Esophagus muscularis mucosa (tissue), 4 donors: ENCODE measurements at regions not wholly inside any gene's neighbourhood (a gene's known extent, or its start where the extent isn't known, plus 50 kb on each side); places are given as distances from the start of the nearest gene placed in this dataset.

ENCODE experiments used
- DNase-seq: peaks from one replicate; pipeline ENCODE4 v3.0.0-alpha.2; 2017; ENCODE audit errors: extremely low spot score
- H3K27ac ChIP-seq, 4 donors: fragments of 200-600 bp; sonication (generic); replicated peaks in 1 of 4; 1 replicate in 3 of 4; 2 replicates in 1 of 4; pipeline ENCODE4 v1.5.1; 2016 to 2019; ENCODE audit warnings: mild to moderate bottlenecking in 1 of 4
- H3K27me3 ChIP-seq, 4 donors: fragments of 200-600 bp; sonication (generic); one replicate each; pipeline versions ENCODE4 v1.5.1 to v1.6.0; 2016 to 2019
- H3K36me3 ChIP-seq, 4 donors: fragments of 200-600 bp; sonication (generic); one replicate each; pipeline ENCODE4 v1.5.1; 2016 to 2019
- H3K4me1 ChIP-seq, 4 donors: fragments of 200-600 bp; sonication (generic); one replicate each; pipeline ENCODE4 v1.5.1; 2016 to 2019
- H3K4me3 ChIP-seq, 4 donors: fragments of 200-600 bp; sonication (generic); 1 replicate in 2 of 4; 2 replicates in 2 of 4; pipeline ENCODE4 v1.5.1; 2016 to 2019; ENCODE audit warnings: mild to moderate bottlenecking in 4 of 4, moderate library complexity in 1 of 4
- H3K9me3 ChIP-seq, 4 donors: fragments of 200-600 bp; sonication (generic); 1 replicate in 3 of 4; 2 replicates in 1 of 4; pipeline ENCODE4 v1.5.1; 2016 to 2019
- EP300 ChIP-seq: sonication (generic); formaldehyde crosslinking; IDR thresholded peaks from one replicate; pipeline ENCODE4 v1.6.1; 2017; ENCODE audit warnings: antibody characterized with exemption
- POLR2A ChIP-seq: fragments of 450-650 bp; IDR thresholded peaks from one replicate; pipeline ENCODE4 v1.6.1; 2017; ENCODE audit warnings: antibody characterized with exemption, moderate library complexity, mild to moderate bottlenecking, low read depth
- POLR2AphosphoS5 ChIP-seq, 2 donors: sonication (generic); formaldehyde crosslinking; IDR thresholded peaks; one replicate each; pipeline ENCODE4 v1.6.1; 2017; ENCODE audit warnings: antibody characterized with exemption in 2 of 2
- WGBS: methylation state at CpG from one replicate; pipeline ENCODE4 v1.1.5; 2018; 5-methylcytosine and 5-hydroxymethylcytosine counted together
- intact Hi-C: fragments of 100-400 bp; cut with DNase I; formaldehyde crosslinking; loops from one replicate; pipeline ENCODE4 v1.15.1; 2023
- TF ChIP-seq, protein P1 (sequence below), 3 experiments: fragments of 200-600 bp in 2 of 3; fragments of 450-650 bp in 1 of 3; sonication (generic) in 2 of 3; IDR thresholded peaks; one replicate each; pipeline ENCODE4 v1.5.1; 2017 to 2019; ENCODE audit warnings: antibody characterized with exemption in 3 of 3, mild to moderate bottlenecking in 2 of 3, moderate library complexity in 1 of 3

DNA sequence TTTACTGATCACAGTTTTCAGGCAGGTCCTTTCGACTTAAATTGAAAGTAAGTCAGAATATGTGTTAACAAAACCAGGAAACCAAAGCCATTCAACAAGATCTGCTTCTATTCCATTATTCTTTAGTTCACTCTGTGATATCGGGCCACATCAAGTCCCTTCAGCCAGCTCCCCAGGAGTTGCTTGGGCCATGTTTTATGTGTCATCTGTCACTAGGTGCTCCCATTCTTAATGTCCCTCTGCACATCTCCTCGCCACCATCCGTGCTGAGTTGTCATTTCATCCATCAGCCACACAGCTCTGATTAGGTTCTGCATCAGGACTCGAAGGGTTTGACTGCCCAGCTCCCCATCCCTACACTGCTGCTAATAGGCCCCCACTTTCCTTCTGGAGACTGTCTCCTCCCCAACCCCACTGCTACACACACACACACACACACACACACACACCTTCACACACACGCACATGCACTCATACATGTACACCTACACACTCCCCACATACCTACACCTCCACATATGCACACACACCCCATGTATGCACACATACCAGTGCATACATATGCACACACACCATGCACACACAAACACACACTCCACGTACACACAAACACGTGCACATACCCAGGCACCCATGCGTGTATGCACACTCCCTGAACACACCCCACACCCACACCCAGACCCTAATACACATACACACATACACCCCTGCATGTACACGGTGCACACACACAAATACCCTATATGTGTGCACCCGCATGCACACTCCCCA lies 143.3 kb upstream of the GMDS start:
- Histone ChIP-seq H3K9me3 (no peaks in the 10 kb centered on the region), H3K36me3 (no peaks in the 10 kb centered on the region), H3K27me3 (no peaks in the 10 kb centered on the region), H3K27ac (no peak overlapping the region), H3K4me3 (no peak overlapping the region), H3K4me1 (no peaks in the 10 kb centered on the region)
- intact Hi-C loops = no loop called here
- TF ChIP-seq POLR2A = no peak
- TF ChIP-seq EP300 = no peak
- TF ChIP-seq POLR2AphosphoS5 (IDR thresholded peaks at IDR 0.05) = no peak
- TF ChIP-seq, protein P1, sequence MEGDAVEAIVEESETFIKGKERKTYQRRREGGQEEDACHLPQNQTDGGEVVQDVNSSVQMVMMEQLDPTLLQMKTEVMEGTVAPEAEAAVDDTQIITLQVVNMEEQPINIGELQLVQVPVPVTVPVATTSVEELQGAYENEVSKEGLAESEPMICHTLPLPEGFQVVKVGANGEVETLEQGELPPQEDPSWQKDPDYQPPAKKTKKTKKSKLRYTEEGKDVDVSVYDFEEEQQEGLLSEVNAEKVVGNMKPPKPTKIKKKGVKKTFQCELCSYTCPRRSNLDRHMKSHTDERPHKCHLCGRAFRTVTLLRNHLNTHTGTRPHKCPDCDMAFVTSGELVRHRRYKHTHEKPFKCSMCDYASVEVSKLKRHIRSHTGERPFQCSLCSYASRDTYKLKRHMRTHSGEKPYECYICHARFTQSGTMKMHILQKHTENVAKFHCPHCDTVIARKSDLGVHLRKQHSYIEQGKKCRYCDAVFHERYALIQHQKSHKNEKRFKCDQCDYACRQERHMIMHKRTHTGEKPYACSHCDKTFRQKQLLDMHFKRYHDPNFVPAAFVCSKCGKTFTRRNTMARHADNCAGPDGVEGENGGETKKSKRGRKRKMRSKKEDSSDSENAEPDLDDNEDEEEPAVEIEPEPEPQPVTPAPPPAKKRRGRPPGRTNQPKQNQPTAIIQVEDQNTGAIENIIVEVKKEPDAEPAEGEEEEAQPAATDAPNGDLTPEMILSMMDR (IDR thresholded peaks at IDR 0.05) = no peak
- no peak for DNase-seq
- 81% methylated on average over 11 of the region's 11 CpGs for WGBS

DNA sequence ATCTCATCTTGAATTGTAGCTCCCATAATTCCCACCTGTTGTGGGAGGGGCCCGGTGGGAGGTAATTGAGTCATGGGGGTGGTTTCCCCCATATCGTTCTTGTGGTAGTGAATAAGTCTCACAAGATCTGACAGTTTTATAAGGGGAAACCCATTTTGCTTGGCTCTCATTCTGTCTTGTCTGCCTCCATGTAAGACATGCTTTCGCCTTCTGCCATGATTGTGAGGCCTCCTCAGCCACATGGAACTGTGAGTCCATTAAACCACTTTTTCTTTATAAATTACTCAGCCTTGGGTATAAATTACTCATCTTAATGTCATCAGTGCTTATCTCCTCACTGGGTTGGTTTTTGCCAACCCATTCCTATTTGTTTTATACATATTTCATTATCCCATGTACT lies 142.0 kb upstream of the GMDS start:
- no peaks in the 10 kb centered on the region for H3K9me3 ChIP-seq
- DNase-seq = no peak
- WGBS = 95% methylated on average over 3 of the region's 3 CpGs
- H3K4me3 ChIP-seq = no peak overlapping the region
- no peak for TF ChIP-seq EP300
- no peak for TF ChIP-seq POLR2AphosphoS5 (IDR thresholded peaks at IDR 0.05)
- TF ChIP-seq, protein P1 (IDR thresholded peaks at IDR 0.05) = no peak
- no peak for TF ChIP-seq POLR2A
- no peaks in the 10 kb centered on the region for H3K36me3 ChIP-seq
- intact Hi-C loops = no loop called here
- H3K27me3 ChIP-seq = no peaks in the 10 kb centered on the region
- no peak overlapping the region for H3K27ac ChIP-seq
- H3K4me1 ChIP-seq = peaks cover 0 to 6% (median 4%) of the 10 kb centered on the region in 4 donors

DNA sequence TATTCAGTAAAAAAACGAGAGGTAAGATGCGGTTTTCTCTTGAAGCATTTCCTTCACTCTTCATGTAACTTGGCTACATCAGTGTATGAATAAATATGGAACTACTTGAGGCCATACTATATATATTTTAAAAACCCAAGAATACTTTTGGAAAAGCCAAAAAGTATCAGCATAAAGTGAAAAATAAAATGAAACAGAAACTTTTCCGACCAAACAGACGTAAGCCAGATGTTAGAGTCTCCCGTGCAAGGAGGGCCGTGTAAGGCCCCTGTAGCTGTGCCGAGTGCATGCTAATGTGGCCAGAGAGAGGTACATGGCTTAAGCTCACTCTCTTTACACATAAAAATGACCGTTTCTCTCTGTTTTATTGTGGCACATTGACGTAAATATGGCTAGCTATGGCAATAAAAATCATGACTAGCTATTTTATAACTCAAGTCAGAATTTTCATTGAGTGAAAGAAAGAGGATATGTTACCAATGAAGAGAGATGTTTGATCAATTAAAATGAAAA lies 140.1 kb upstream of the GMDS start:
- DNase-seq = no peak
- WGBS = 83% methylated on average over 9 of the region's 9 CpGs
- Histone ChIP-seq H3K27ac (no peak overlapping the region), H3K36me3 (no peaks in the 10 kb centered on the region), H3K9me3 (no peaks in the 10 kb centered on the region), H3K27me3 (no peaks in the 10 kb centered on the region), H3K4me3 (no peak overlapping the region), H3K4me1 (peaks cover 0 to 16% (median 11%) of the 10 kb centered on the region in 4 donors)
- intact Hi-C loops = no loop called here
- TF ChIP-seq, protein P1 (IDR thresholded peaks at IDR 0.05) = no peak
- TF ChIP-seq POLR2AphosphoS5 (IDR thresholded peaks at IDR 0.05) = no peak
- no peak for TF ChIP-seq EP300
- TF ChIP-seq POLR2A = no peak

DNA sequence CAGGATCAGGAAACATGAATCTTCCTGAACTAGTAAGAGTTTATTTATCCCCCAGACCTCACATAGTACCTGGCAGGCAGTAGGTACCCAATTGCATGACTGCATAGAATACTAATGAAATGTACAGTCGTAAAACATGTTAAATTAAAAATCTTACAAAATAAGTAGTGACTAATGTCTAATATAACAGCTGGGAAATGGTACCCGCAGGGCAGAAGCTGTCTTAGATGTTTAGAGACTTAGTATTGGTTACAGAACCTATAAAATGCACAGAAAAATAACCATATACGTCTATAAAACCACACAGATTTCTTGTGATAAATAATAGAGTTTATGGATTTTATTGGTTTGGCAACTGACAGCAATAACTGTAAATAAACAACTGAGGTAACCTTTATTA lies 139.1 kb upstream of the GMDS start:
- no peaks in the 10 kb centered on the region for H3K36me3 ChIP-seq
- WGBS = 94% methylated on average over 3 of the region's 3 CpGs
- intact Hi-C loops = no loop called here
- TF ChIP-seq POLR2A (no peak), POLR2AphosphoS5 (IDR thresholded peaks at IDR 0.05) (no peak), EP300 (no peak)
- TF ChIP-seq, protein P1 (IDR thresholded peaks at IDR 0.05) = no peak
- H3K4me1 ChIP-seq = peaks cover 0 to 16% (median 11%) of the 10 kb centered on the region in 4 donors
- DNase-seq = no peak
- no peak overlapping the region for H3K4me3 ChIP-seq
- no peaks in the 10 kb centered on the region for H3K9me3 ChIP-seq
- H3K27ac ChIP-seq = no peak overlapping the region
- H3K27me3 ChIP-seq = no peaks in the 10 kb centered on the region
